Transverse colon (tissue), 4 donors: ENCODE measurements at regions not wholly inside any gene's neighbourhood (a gene's known extent, or its start where the extent isn't known, plus 50 kb on each side); places are given as distances from the start of the nearest gene placed in this dataset.
"Not testable (repeated sequence)": the region's sequence is repeated elsewhere in the genome, so short reads cannot be mapped to it uniquely, and the experiment has no call there.

Experiments used
- DNase-seq: peaks from one replicate; pipeline ENCODE4 v3.0.0-alpha.2; 2019
- H3K27ac ChIP-seq, 4 donors: fragments of 200-600 bp; sonication (generic); 2 replicates each; pipeline ENCODE4 v1.5.1; 2016 to 2018; ENCODE audit warnings: inconsistent platforms in 4 of 4
- H3K27me3 ChIP-seq: fragments of 200-600 bp; sonication (generic); 2 replicates; pipeline ENCODE4 v1.5.1; 2017; ENCODE audit warnings: inconsistent platforms
- H3K36me3 ChIP-seq, 4 donors: fragments of 200-600 bp; sonication (generic); 2 replicates each; pipeline ENCODE4 v1.5.1; 2017 to 2019; ENCODE audit warnings: inconsistent platforms in 4 of 4
- H3K4me1 ChIP-seq, 4 donors: fragments of 200-600 bp; sonication (generic); 2 replicates each; pipeline ENCODE4 v1.5.1; 2017 to 2020; ENCODE audit warnings: inconsistent platforms in 4 of 4
- H3K4me3 ChIP-seq, 4 donors: fragments of 200-600 bp; sonication (generic); 1 replicate in 1 of 4; 2 replicates in 3 of 4; pipeline versions ENCODE4 v1.5.1 to v1.6.1; 2017 to 2019; ENCODE audit warnings: inconsistent platforms in 4 of 4
- H3K9me3 ChIP-seq, 2 donors: fragments of 200-600 bp; sonication (generic); 2 replicates each; pipeline ENCODE4 v1.5.1; 2017 to 2019; ENCODE audit warnings: inconsistent platforms in 2 of 2
- EP300 ChIP-seq: sonication (generic); formaldehyde crosslinking; IDR thresholded peaks from one replicate; pipeline ENCODE4 v1.6.1; 2017; ENCODE audit warnings: antibody characterized with exemption, low read depth
- POLR2A ChIP-seq: fragments of 450-650 bp; IDR thresholded peaks from one replicate; pipeline ENCODE4 v1.6.1; 2016; ENCODE audit warnings: antibody characterized with exemption, mild to moderate bottlenecking, moderate library complexity
- POLR2AphosphoS5 ChIP-seq, 3 donors: sonication (generic); formaldehyde crosslinking; IDR thresholded peaks; one replicate each; pipeline ENCODE4 v1.6.1; 2016; ENCODE audit warnings: antibody characterized with exemption in 3 of 3
- WGBS, 2 donors: methylation state at CpG; one replicate each; pipeline ENCODE4 v1.1.5; 2018; ENCODE audit warnings: low coverage in 1 of 2; 5-methylcytosine and 5-hydroxymethylcytosine counted together
- in situ Hi-C, 4 donors: fragments of 200-750 bp; cut with MboI; loops; one replicate each; pipeline versions ENCODE4 v1.15.0 to v1.15.1; 2017; ENCODE audit warnings: low sequenced_read_pairs in 3 of 4, low pct_ligation_motif_present in 1 of 4, low pct_unique_long_range_greater_than_20kb in 1 of 4
- intact Hi-C: fragments of 100-400 bp; cut with DNase I; formaldehyde crosslinking; loops from one replicate; pipeline ENCODE4 v1.15.1; 2023; ENCODE audit warnings: low total_unique reads
- TF ChIP-seq, protein P1 (sequence below), 5 experiments: fragments of 200-600 bp in 3 of 5; fragments of 450-650 bp in 2 of 5; sonication (generic) in 3 of 5; IDR thresholded peaks; 1 replicate in 2 of 5; 2 replicates in 3 of 5; pipeline ENCODE4 v1.5.1; 2016 to 2017; ENCODE audit warnings: antibody characterized with exemption in 5 of 5, inconsistent platforms in 3 of 5, mild to moderate bottlenecking in 2 of 5, moderate library complexity in 1 of 5

GRCh38 chr6:115839583-115840181, 221.0 kb downstream of the FRK start:
- no peaks in the 10 kb centered on the region for H3K27me3 ChIP-seq
- 88 to 93% methylated on average over 3 to 7 of the region's 7 CpGs for WGBS, 2 donors
- no peak for DNase-seq
- no peaks in the 10 kb centered on the region for H3K36me3 ChIP-seq
- no peak overlapping the region for H3K4me3 ChIP-seq
- H3K27ac ChIP-seq: no peak overlapping the region
- no peak for TF ChIP-seq POLR2AphosphoS5 (IDR thresholded peaks at IDR 0.05)
- TF ChIP-seq, protein P1, sequence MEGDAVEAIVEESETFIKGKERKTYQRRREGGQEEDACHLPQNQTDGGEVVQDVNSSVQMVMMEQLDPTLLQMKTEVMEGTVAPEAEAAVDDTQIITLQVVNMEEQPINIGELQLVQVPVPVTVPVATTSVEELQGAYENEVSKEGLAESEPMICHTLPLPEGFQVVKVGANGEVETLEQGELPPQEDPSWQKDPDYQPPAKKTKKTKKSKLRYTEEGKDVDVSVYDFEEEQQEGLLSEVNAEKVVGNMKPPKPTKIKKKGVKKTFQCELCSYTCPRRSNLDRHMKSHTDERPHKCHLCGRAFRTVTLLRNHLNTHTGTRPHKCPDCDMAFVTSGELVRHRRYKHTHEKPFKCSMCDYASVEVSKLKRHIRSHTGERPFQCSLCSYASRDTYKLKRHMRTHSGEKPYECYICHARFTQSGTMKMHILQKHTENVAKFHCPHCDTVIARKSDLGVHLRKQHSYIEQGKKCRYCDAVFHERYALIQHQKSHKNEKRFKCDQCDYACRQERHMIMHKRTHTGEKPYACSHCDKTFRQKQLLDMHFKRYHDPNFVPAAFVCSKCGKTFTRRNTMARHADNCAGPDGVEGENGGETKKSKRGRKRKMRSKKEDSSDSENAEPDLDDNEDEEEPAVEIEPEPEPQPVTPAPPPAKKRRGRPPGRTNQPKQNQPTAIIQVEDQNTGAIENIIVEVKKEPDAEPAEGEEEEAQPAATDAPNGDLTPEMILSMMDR (IDR thresholded peaks at IDR 0.05): no peak
- TF ChIP-seq EP300: no peak
- TF ChIP-seq POLR2A: no peak
- intact Hi-C loops (no loop called here), in situ Hi-C loops (no loop called here)
- no peaks in the 10 kb centered on the region for H3K9me3 ChIP-seq
- H3K4me1 ChIP-seq: no peaks in the 10 kb centered on the region

DNA sequence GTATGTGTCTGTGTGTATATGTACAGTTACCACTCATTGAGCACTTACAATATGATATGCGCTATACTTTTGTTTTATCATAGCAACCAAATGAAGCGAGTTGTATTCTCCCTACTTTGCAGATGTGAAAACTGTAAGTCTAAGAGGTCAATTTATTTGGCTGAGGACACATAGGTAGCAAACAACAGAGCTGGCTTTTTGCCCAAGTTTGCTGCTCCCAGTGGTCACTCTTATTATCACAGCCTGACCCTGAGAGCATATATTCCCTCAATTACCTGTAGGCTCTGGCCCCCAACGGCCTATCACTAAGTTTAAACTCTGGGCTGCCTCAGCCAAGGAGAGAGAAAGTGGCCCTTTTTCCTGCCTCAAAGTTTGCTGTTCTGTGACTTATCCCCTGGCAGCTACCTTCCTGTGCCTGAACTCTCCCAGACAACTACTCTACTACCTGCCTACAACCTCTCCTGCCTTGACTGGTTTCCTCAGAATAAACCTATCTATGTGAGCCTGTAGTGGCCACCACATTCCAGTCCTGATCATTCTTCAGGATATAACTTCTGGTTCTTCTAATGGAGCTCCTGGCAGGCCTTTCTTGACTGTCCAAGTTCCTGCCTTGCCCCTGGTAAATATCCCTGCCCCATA, 221.8 kb downstream of the FRK start:
- WGBS, 2 donors: 64% methylated on average over 3 of the region's 3 CpGs
- Histone ChIP-seq H3K4me1 (no peaks in the 10 kb centered on the region), H3K27ac (no peak overlapping the region), H3K9me3 (no peaks in the 10 kb centered on the region), H3K27me3 (no peaks in the 10 kb centered on the region), H3K4me3 (no peak overlapping the region), H3K36me3 (no peaks in the 10 kb centered on the region)
- peak; percentile 14 for DNase-seq
- intact Hi-C loops (no loop called here), in situ Hi-C loops (no loop called here)
- no peak for TF ChIP-seq POLR2AphosphoS5 (IDR thresholded peaks at IDR 0.05)
- TF ChIP-seq, protein P1 (IDR thresholded peaks at IDR 0.05): peak in 4 of 5 experiments; percentile 15 to 37 (median 22)

DNA sequence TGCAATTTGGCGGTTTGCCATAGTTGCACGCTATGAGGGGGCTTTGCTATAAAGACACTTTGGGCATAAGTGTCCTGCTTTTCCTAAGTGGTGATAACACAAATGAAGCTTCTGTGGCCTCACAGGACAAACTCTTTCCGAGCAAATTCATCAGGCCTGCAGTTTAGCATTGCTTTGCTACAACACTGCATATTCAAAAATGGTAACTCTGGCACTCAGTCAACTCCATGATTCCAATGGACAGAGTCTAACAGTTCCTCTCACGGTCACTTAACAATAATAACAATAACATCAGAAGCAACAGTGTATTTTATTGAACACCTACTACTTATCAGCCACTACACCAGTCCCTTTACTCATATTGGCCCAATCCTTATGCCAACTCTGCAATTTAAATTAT, 222.5 kb downstream of the FRK start:
- in situ Hi-C loops: no loop called here
- H3K27me3 ChIP-seq: no peaks in the 10 kb centered on the region
- no peak overlapping the region for H3K27ac ChIP-seq
- intact Hi-C loops: no loop called here
- H3K4me3 ChIP-seq: no peak overlapping the region
- 80 to 85% methylated on average over 3 to 4 of the region's 4 CpGs for WGBS, 2 donors
- TF ChIP-seq EP300 (no peak), POLR2AphosphoS5 (IDR thresholded peaks at IDR 0.05) (no peak), POLR2A (no peak)
- TF ChIP-seq, protein P1 (IDR thresholded peaks at IDR 0.05): no peak
- no peaks in the 10 kb centered on the region for H3K36me3 ChIP-seq
- no peaks in the 10 kb centered on the region for H3K9me3 ChIP-seq
- H3K4me1 ChIP-seq: no peaks in the 10 kb centered on the region
- no peak for DNase-seq

DNA sequence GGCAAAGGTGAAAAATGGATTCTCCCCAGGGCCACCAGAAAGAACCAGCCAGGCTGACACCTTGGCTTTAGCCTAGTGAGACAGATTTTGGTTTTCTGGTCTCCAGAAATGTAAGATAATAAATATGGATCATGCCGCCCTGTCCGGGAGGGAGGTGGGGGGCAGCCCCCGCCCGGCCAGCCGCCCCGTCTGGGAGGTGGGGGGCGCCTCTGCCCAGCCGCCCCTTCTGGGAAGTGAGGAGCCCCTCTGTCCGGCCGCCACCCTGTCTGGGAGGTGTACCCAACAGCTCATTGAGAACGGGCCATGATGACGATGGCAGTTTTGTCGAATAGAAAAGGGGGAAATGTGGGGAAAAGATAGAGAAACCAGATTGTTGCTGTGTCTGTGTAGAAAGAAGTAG, 224.3 kb downstream of the FRK start:
- H3K27ac ChIP-seq, H3K4me3 ChIP-seq, DNase-seq, H3K4me1 ChIP-seq, H3K9me3 ChIP-seq, H3K27me3 ChIP-seq, in situ Hi-C loops, intact Hi-C loops, H3K36me3 ChIP-seq: not testable (repeated sequence)
- 95% methylated on average over 13 of the region's 13 CpGs; no CpG with 5 or more reads in 1 of the 2 donors for WGBS, 2 donors

DNA sequence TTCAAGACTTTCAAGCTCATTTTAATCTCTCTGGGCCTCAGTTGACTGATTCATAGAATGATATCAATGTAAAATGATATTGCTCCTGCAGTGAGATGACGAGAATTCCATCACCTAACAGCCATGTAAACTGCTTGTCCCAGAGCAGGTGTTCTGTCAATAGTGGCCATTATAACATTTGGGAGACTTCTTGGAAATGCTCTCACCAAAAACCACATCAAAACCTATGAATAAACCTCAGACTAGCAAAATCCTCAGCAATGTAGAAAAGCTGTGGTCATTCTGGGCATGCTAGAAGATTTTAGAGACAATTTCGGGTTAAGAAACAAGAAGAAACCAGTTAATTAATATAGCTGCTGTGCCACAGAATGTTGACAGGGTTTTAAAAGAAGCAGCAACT, 225.4 kb downstream of the FRK start:
- 73 to 76% methylated on average over 2 of the region's 2 CpGs for WGBS, 2 donors
- in situ Hi-C loops (no loop called here), intact Hi-C loops (no loop called here)
- no peaks in the 10 kb centered on the region for H3K9me3 ChIP-seq
- no peak overlapping the region for H3K27ac ChIP-seq
- no peak overlapping the region for H3K4me3 ChIP-seq
- H3K4me1 ChIP-seq: no peaks in the 10 kb centered on the region
- no peak for DNase-seq
- H3K27me3 ChIP-seq: no peaks in the 10 kb centered on the region
- TF ChIP-seq POLR2AphosphoS5 (IDR thresholded peaks at IDR 0.05) (no peak), POLR2A (no peak), EP300 (no peak)
- TF ChIP-seq, protein P1 (IDR thresholded peaks at IDR 0.05): no peak
- no peaks in the 10 kb centered on the region for H3K36me3 ChIP-seq

GRCh38 chr6:115834542-115834941, 226.1 kb downstream of the FRK start:
- in situ Hi-C loops, H3K36me3 ChIP-seq, H3K27me3 ChIP-seq, H3K9me3 ChIP-seq, H3K4me3 ChIP-seq, H3K27ac ChIP-seq, DNase-seq, H3K4me1 ChIP-seq, intact Hi-C loops: not testable (repeated sequence)
- WGBS, 2 donors: 90% methylated on average over 27 of the region's 27 CpGs; no CpG with 5 or more reads in 1 of the 2 donors
